WTC11 (cell line): ENCODE measurements at regions not wholly inside any gene's neighbourhood (a gene's known extent, or its start where the extent isn't known, plus 50 kb on each side); places are given as distances from the start of the nearest gene placed in this dataset.

Experiments
- FOXP1 ChIP-seq: sonication (generic); formaldehyde crosslinking; IDR thresholded peaks from 2 replicates; pipeline ENCODE4 v1.8.0; 2022; ENCODE audit warnings: missing genetic modification reagents, mild to moderate bottlenecking, moderate library complexity, borderline replicate concordance
- MAX ChIP-seq: sonication (generic); formaldehyde crosslinking; IDR thresholded peaks from 2 replicates; pipeline ENCODE4 v1.8.0; 2022; ENCODE audit warnings: mild to moderate bottlenecking, missing genetic modification reagents
- TCF7 ChIP-seq: sonication (generic); formaldehyde crosslinking; IDR thresholded peaks from 2 replicates; pipeline ENCODE4 v1.8.0; 2022; ENCODE audit warnings: mild to moderate bottlenecking, low read depth, missing genetic modification reagents, moderate library complexity
- ZNF317 ChIP-seq: sonication (generic); formaldehyde crosslinking; IDR thresholded peaks from 2 replicates; pipeline ENCODE4 v1.8.1; 2023; ENCODE audit warnings: low read depth, mild to moderate bottlenecking, moderate library complexity, missing genetic modification reagents, borderline replicate concordance
- TF ChIP-seq, protein P1 (sequence below): fragments of 200-600 bp; IDR thresholded peaks from 2 replicates; pipeline ENCODE4 v1.8.0; 2022; ENCODE audit warnings: antibody characterized with exemption

GRCh38 chr2:52919673-52920072 is 847.9 kb upstream of the CHAC2 start:
- TF ChIP-seq, protein P1, sequence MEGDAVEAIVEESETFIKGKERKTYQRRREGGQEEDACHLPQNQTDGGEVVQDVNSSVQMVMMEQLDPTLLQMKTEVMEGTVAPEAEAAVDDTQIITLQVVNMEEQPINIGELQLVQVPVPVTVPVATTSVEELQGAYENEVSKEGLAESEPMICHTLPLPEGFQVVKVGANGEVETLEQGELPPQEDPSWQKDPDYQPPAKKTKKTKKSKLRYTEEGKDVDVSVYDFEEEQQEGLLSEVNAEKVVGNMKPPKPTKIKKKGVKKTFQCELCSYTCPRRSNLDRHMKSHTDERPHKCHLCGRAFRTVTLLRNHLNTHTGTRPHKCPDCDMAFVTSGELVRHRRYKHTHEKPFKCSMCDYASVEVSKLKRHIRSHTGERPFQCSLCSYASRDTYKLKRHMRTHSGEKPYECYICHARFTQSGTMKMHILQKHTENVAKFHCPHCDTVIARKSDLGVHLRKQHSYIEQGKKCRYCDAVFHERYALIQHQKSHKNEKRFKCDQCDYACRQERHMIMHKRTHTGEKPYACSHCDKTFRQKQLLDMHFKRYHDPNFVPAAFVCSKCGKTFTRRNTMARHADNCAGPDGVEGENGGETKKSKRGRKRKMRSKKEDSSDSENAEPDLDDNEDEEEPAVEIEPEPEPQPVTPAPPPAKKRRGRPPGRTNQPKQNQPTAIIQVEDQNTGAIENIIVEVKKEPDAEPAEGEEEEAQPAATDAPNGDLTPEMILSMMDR, result no peak
- TF ChIP-seq MAX (CRISPR knock-in tag) (no peak), ZNF317 (CRISPR knock-in tag) (no peak), FOXP1 (CRISPR knock-in tag) (no peak), TCF7 (CRISPR knock-in tag) (no peak)
